ENCODE measurements at regions not wholly inside any gene's neighbourhood (a gene's known extent, or its start where the extent isn't known, plus 50 kb on each side); places are given as distances from the start of the nearest gene placed in this dataset.

GRCh38 chr1:93738075-93738622 lies 56.5 kb upstream of the BCAR3 start:
- Histone ChIP-seq H3K4me3 (ENCODE audit: low read length in 3 of 3) (no peak overlapping the region), H3K9ac (ENCODE audit: low read depth in 1 of 3, low read length in 3 of 3) (no peak overlapping the region)

GRCh38 chr1:93735722-93736121 lies 54.1 kb upstream of the BCAR3 start:
- H3K9me3 ChIP-seq (ENCODE audit: control insufficient read depth in 3 of 3, low read length in 3 of 3): no peaks in the 10 kb centered on the region
- no peak overlapping the region for H3K4me3 ChIP-seq (ENCODE audit: low read length in 3 of 3)
- no peaks in the 10 kb centered on the region for H3K36me3 ChIP-seq (ENCODE audit: control insufficient read depth in 3 of 3, insufficient read depth in 3 of 3, low read length in 3 of 3)
- peaks cover 4 to 20% (median 16%) of the 10 kb centered on the region in 3 donors for H3K4me1 ChIP-seq (ENCODE audit: control insufficient read depth in 3 of 3, insufficient read depth in 3 of 3, low read length in 3 of 3)
- no peaks in the 10 kb centered on the region for H3K27me3 ChIP-seq (ENCODE audit: control insufficient read depth in 3 of 3, insufficient read depth in 3 of 3, low read length in 3 of 3)
- H3K9ac ChIP-seq (ENCODE audit: low read depth in 1 of 3, low read length in 3 of 3): no peak overlapping the region
- H3K27ac ChIP-seq (ENCODE audit: low read depth, low read length): no peak overlapping the region

More at GRCh38 chr1:93738075-93738622, 56.5 kb upstream of the BCAR3 start:
- H3K36me3 ChIP-seq (ENCODE audit: control insufficient read depth in 3 of 3, insufficient read depth in 3 of 3, low read length in 3 of 3): no peaks in the 10 kb centered on the region
- no peaks in the 10 kb centered on the region for H3K27me3 ChIP-seq (ENCODE audit: control insufficient read depth in 3 of 3, insufficient read depth in 3 of 3, low read length in 3 of 3)
- no peaks in the 10 kb centered on the region for H3K9me3 ChIP-seq (ENCODE audit: control insufficient read depth in 3 of 3, low read length in 3 of 3)
- H3K27ac ChIP-seq (ENCODE audit: low read depth, low read length): no peak overlapping the region
- peaks cover 8 to 25% (median 22%) of the 10 kb centered on the region in 3 donors for H3K4me1 ChIP-seq (ENCODE audit: control insufficient read depth in 3 of 3, insufficient read depth in 3 of 3, low read length in 3 of 3)

- Histone ChIP-seq H3K4me3 (ENCODE audit: low read length in 3 of 3) (no peak overlapping the region), H3K27me3 (ENCODE audit: control insufficient read depth in 3 of 3, insufficient read depth in 3 of 3, low read length in 3 of 3) (no peaks in the 10 kb centered on the region), H3K36me3 (ENCODE audit: control insufficient read depth in 3 of 3, insufficient read depth in 3 of 3, low read length in 3 of 3) (no peaks in the 10 kb centered on the region), H3K9me3 (ENCODE audit: control insufficient read depth in 3 of 3, low read length in 3 of 3) (no peaks in the 10 kb centered on the region), H3K27ac (ENCODE audit: low read depth, low read length) (no peak overlapping the region), H3K9ac (ENCODE audit: low read depth in 1 of 3, low read length in 3 of 3) (no peak overlapping the region), H3K4me1 (ENCODE audit: control insufficient read depth in 3 of 3, insufficient read depth in 3 of 3, low read length in 3 of 3) (peaks cover 0 to 14% (median 10%) of the 10 kb centered on the region in 3 donors)
These were observed 53.4 kb upstream of the BCAR3 start for GRCh38 chr1:93734999-93735398.

GRCh38 chr1:93733340-93733739 lies 51.7 kb upstream of the BCAR3 start:
- H3K4me3 ChIP-seq (ENCODE audit: low read length in 3 of 3): no peak overlapping the region
- no peak overlapping the region for H3K9ac ChIP-seq (ENCODE audit: low read depth in 1 of 3, low read length in 3 of 3)
- H3K4me1 ChIP-seq (ENCODE audit: control insufficient read depth in 3 of 3, insufficient read depth in 3 of 3, low read length in 3 of 3): peaks cover 0 to 8% (median 4%) of the 10 kb centered on the region in 3 donors
- H3K9me3 ChIP-seq (ENCODE audit: control insufficient read depth in 3 of 3, low read length in 3 of 3): no peaks in the 10 kb centered on the region
- H3K36me3 ChIP-seq (ENCODE audit: control insufficient read depth in 3 of 3, insufficient read depth in 3 of 3, low read length in 3 of 3): no peaks in the 10 kb centered on the region
- H3K27ac ChIP-seq (ENCODE audit: low read depth, low read length): no peak overlapping the region
- no peaks in the 10 kb centered on the region for H3K27me3 ChIP-seq (ENCODE audit: control insufficient read depth in 3 of 3, insufficient read depth in 3 of 3, low read length in 3 of 3)

- Histone ChIP-seq H3K36me3 (ENCODE audit: control insufficient read depth in 3 of 3, insufficient read depth in 3 of 3, low read length in 3 of 3) (no peaks in the 10 kb centered on the region), H3K4me1 (ENCODE audit: control insufficient read depth in 3 of 3, insufficient read depth in 3 of 3, low read length in 3 of 3) (peaks cover 0 to 9% (median 2%) of the 10 kb centered on the region in 3 donors), H3K9ac (ENCODE audit: low read depth in 1 of 3, low read length in 3 of 3) (no peak overlapping the region), H3K4me3 (ENCODE audit: low read length in 3 of 3) (no peak overlapping the region), H3K27me3 (ENCODE audit: control insufficient read depth in 3 of 3, insufficient read depth in 3 of 3, low read length in 3 of 3) (no peaks in the 10 kb centered on the region), H3K9me3 (ENCODE audit: control insufficient read depth in 3 of 3, low read length in 3 of 3) (no peaks in the 10 kb centered on the region), H3K27ac (ENCODE audit: low read depth, low read length) (no peak overlapping the region)
These were observed 50.9 kb upstream of the BCAR3 start for GRCh38 chr1:93732514-93732913.

Measured in skeletal muscle tissue (tissue), 3 donors.